Ureter (tissue), 1 donor: ENCODE measurements at regions not wholly inside any gene's neighbourhood (a gene's known extent, or its start where the extent isn't known, plus 50 kb on each side); places are given as distances from the start of the nearest gene placed in this dataset.

Experiments used
- DNase-seq: peaks from one replicate; pipeline ENCODE4 v3.0.0-alpha.2; 2020; ENCODE audit warnings: low spot score
- donor health status: DM: yes; HTN: yes; CAD: no.

DNA sequence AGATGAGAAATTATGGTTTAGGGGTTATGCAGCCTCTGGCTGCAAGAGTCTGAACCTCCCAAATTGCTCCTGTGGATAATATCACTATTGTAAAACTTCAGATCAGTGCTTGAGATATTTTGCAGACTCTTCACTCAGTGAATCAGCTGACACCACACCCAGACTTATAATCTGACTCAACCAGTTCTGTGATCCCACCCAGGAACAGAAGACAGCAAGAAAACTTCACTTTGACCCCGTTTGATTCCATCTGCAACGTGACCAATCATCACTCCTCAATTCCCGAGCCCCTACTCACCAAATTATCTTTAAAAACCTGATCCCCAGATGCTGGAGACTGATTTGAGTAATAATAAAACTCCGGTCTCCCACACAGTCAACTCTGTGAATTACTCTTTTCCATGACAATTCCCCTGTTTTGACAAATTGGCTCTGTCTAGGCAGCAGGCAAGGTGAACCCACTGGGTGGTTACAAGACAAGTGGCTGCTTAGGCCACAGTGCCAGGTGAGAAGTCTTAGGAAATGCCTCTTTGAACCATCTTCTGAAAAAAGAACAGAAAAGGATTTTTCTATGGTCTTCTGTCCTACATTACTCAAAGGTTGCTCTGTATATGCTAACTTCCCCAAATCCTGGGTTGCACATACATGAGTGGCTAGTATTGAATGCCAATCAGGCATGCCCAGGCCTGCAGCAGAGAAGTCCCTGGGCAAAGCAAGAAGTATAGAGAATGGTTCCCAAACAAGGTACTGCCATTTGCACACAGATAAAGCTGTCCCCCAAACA is 588.0 kb downstream of the PRELID2 start:
- no peak for DNase-seq

DNA sequence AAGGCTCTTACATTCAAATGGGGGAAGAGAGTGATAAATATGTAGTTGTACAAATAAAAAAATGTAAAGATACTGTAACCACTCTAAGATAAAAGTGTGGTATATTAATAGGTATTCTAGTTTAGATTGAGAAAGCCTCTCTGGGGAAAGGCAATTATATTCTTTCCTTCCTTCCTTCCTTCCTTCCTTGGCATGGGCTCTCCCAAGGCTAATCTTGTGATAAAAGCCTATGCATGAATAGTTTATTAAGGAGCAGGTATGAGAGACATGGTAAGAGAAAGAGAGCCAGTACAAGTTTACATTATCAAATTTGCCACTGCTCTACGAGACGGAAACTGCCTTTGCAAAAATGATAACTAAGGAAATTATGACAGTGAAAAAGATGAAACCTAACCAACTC is 588.8 kb downstream of the PRELID2 start:
- DNase-seq, result no peak

DNA sequence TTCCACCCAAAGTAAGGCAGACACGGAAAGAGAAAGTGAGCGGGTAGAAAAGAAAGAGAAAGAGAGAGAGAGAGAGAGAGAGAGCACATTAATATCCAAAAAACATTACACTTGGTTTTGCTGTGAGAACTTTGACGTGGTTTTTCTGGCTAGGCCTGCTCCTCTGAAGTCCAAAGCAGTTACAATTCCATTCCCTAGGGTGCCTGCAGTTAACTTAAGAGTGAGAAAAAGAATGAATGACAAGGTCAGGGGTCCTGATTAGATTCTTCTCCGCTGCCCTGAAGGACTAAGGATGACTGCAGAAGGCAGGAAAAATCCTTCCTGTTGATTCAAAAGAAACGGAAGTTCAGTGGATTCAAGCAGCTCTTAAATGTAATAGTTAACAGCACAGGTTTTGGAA is 589.8 kb downstream of the PRELID2 start:
- DNase-seq, result no peak

DNA sequence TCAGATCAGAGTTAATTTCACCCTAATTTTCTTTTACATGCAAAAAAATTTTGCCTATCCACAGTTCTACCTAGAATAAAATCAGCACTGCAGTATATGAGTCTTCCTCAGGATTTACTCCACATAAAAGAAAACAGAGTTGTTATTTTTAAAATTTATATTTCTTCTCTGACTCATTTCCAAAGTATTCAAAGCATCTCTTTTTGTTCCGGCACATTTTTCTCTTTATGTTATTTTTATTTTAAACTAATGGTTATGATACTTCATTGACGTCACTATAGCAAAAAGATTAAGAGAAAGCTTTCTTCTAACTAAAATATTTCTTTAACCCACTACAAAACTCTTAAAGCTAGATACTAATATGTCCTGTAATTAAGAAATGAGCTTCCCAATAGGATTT is 590.4 kb downstream of the PRELID2 start:
- DNase-seq, result no peak

DNA sequence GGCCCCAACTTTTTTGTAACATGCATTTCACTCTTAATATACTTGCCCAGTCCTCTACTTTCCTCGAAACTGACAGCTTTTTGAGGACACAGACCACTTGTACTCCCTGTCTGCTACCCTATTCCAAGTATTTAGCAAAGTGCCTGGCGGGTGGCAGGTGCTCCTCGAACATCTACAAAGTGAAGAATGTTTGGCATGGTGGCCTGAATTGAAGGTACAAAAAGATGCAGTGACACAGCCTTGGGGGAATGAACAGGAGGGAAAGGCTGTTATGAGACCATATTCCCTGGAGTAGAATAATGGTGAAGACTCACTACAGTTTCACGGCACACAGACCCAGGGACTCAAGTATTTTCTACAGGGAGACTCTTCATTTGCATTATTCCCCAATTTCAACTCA is 590.9 kb downstream of the PRELID2 start:
- no peak for DNase-seq

DNA sequence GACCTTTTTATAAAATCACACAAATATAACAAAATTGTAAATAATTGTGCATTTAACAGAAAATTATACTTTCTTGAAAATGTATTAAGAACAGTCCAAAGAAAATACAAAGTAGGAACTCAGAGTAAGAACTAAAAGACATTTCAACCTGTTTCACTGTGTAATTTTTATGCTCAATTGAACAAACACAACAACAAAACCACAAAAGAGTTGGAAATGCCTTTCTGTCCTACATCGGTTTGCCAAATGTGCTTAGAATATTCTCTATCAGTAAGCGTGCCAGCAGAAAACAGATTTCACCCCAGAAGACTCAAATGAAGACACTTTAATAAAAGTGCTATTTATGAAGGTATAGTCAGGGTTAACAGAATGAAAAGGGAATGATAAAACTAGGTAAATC is 592.1 kb downstream of the PRELID2 start:
- DNase-seq, result no peak

DNA sequence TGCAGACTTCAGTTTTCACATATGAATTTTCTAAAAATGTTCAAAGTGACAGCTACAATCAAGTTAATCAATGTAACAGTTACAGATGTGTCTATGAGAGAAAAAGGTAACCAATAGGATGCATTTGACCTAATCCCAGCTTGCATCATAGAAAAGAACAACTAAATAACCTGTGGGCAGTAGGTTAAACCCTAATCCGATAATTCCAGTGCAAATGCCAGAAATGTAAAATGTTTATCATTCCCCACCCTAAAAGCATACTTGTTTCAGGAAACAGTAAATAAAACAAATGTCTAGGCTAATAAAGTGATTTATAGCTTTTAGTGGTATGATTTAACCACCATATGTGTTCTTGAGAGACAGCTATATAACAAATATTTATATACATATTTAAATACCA is 592.6 kb downstream of the PRELID2 start:
- no peak for DNase-seq

DNA sequence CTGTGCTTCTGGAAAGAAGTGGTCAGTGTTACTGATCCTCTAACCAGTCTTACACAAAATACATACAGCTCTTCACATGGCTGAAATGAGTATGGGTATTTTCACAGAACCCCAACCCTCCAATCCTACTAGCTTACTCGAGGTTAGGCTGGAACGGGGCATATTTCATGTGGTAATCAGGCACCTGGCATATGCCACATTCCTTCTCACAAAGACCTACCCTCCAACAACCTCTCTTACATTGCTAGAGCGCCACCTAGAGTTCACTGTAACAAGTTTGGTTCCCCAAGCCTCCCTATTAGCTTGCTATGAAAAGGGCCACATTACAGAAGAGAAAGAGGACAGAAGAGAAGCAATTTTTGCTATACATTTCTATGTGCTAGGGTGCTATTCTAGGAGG is 597.3 kb downstream of the PRELID2 start:
- DNase-seq, result no peak

DNA sequence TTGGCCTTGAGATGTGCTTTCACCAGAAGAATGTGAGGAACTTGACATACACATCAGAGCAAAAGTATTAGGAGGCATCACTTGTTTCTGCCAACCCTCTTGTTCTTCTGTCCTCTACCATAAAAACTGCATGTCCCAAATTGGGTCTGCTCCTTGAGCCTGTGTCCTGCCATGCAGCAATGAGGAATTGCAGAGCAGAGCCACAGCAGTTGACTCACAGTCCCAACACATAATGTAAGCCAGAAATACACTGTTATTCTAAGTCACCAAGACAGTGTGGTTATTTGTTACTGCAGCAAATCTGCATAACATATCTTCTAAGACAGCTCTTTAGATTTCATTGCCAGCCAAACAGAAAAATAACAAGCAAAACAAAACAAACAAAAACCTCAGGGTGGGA is 598.2 kb downstream of the PRELID2 start:
- DNase-seq, result no peak

DNA sequence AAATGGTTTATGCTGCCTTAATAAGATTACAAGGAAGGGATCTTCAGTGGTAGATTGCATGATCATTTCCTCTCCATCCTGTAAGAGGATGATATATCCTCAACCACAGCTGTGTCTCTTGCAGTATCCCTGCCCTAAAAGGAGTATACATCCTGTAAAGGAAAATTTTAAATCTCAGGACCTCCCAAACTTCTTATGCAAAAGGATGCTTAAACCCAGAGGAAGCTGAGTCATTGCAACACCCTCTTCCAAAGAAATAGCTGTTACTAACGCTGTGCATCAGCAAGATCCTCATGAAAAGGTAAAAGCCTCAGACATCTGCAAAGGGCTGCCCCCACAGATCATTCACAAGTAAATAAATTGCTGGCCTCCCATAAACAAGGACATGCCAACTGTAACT is 599.0 kb downstream of the PRELID2 start:
- no peak for DNase-seq

DNA sequence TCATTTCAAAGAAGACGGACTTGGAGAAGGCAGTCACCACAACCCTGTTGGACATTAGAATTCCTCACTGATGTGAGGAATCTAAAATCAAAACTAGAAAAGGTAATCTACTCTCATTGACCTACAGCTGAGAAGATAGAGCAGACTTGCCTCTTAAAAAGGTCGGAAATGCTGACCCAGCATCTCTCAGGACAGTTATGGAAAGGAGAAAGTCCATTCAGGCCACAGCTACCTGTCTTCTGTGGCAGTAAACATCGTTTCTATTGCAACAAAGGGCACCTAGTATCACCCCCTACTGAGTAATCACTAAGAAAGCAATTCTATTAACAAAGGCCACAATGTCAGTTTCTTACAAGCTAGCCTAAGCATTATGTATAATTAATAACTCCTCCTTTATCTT is 601.7 kb downstream of the PRELID2 start:
- DNase-seq, result no peak

DNA sequence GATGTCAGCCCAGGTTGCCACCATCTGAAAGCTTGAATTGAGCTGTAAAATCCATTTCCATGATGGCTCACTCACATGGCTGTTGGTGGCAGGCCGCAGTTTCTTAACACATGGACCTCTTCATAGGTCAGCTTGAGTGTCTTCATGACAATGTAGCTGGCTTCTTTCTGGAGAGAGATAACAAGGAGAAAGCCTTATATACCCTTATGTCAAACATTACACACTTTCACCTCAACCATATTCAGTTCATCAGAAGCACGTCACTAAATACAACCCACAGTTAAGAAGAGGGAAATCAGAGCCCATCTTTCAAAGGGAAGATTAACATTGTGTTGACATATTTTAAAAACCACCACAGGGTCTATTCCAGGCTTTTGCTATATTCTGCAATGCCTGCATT is 604.4 kb downstream of the PRELID2 start:
- no peak for DNase-seq

DNA sequence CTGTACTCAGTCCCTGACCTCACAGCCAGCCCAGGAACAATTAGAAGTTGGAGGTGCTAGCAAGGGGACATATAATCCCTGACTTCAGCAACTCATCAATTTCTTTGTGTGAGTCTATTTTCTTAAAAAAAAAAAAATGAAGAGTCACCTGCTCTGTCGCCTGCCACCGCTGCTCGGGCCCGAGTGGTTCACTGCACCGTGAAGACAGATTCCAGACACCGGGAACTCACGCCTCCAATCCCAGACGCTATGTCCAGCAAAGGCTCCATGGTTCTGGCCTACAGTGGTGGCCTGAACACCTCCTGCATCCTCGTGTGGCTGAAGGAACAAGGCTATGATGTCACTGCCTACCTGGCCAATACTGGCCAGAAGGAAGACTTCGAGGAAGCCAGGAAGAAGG is 606.6 kb downstream of the PRELID2 start:
- DNase-seq, result no peak

DNA sequence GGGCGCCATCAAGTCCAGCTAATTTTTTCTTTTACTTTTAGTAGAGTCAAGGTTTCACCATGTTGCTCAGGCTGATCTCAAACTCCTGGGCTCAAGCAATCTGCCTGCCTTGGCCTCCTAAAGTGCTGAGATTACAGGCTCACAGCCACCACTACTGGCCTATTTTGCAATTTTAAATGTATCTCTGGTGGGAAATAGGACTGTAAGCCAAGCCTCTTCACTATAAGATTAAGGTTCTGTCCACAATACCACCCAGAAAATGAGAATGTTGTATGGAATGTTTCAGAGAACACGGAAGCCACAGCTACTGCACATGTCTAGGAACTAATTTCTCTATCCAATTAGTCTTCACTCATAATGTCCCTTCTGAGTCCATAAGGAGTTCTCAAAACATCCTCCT is 607.3 kb downstream of the PRELID2 start:
- no peak for DNase-seq

DNA sequence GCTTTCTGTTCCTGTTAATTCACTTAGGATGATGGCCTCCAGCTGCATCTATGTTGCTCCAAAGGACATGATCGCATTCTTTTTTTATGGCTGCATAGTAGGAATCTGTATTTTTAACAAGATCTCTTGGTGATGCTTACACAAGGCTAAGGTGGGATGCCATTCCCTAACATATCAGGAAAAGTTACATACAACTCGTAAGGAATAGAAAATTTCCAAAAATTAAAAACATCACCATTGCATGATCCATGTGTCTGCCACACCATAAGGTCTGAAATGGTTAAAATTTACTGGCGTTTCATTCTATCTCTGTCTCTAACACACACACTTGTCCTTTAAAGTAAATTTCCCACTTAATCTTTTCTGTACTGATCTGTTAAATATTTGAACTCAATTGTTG is 608.4 kb downstream of the PRELID2 start:
- DNase-seq, result no peak

DNA sequence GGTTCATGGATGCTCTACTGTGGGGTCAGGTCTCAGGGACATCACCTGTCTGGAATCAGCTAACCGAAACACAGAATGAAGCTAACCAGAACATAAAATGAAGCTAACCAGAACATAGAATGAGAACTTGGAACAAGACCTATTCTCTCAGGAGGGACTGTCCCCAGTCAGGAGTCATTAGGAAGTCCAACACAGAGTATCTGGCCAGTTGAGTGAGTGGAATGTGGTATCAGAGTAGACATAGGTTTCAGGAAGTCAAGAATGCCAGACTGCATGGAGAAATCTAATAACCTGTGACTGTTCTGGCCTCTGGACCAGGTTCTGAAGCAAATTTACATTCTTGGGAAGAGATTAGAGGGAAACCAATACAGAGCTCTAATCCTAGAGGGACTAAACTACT is 609.6 kb downstream of the PRELID2 start:
- DNase-seq, result no peak

DNA sequence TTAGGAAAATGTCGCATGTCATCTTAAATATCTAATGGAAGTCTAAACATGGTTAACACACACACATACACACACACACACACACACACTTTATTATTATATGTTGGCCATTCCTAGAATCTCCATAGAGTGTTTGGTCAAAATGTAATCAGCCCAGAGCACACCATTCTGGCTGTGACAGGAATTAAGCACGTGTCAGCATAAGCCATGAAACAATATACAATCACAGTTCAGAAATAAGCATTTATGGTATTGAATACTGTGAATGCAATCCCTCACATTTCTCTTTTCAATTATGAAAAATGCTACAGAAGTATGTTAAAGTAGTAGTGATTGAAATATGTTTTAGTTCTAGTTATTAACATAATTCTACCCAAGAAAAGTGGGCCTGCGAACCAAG is 611.6 kb downstream of the PRELID2 start:
- DNase-seq, result no peak

DNA sequence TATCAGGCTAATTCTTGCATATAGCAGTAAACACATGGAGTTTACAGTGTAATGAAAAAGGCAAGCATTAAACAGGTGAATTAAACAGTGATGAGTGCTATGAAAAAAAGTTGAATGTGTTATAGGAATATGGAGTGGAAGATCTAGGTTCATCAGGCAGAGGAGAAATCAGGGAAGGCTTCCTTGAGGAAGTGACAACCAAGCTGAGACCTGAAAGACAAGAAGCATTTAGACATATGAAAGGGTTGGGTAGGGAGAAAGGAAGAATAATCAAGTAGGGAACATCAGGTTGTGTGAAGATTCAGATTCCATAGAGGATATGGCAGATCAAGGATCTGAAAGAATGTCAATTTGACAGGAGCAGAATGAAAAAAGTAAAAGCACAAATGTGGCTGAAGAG is 612.5 kb downstream of the PRELID2 start:
- no peak for DNase-seq

DNA sequence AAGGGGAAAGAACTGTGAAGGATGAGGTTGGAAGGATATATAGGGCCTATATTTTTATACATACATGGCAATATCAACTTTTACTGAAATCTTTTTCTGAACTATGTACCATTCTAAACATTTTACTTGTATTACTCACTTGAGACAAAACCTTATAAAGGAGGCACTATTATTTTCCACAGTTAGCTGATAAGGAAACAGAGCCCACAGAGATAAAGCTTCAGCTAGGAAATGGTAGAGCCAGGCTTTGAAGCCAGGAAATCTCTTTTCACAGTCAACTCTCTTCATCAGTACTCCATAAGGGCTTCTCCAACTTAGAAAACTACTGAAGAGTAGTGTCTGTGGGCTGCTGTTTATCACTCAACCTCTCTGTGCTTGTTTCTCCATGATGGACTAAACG is 613.7 kb downstream of the PRELID2 start:
- DNase-seq, result no peak

DNA sequence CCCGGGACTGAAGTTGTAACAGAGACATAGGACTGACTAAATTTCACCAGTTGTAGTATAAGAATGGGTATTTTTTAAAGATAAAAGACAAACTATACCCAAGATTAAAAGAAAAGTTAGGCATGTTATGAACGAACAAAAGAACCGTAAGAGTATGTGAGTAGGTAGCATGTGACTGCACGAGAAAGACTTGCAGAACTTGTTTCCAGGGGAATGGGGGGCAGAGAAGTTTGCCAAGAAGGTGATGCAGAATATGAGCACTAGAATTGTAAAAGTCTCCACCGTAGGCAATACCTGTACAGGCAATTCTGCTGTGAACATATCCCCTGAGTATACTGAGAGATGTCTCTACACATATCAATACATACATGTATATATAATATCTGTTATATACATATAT is 614.7 kb downstream of the PRELID2 start:
- no peak for DNase-seq

DNA sequence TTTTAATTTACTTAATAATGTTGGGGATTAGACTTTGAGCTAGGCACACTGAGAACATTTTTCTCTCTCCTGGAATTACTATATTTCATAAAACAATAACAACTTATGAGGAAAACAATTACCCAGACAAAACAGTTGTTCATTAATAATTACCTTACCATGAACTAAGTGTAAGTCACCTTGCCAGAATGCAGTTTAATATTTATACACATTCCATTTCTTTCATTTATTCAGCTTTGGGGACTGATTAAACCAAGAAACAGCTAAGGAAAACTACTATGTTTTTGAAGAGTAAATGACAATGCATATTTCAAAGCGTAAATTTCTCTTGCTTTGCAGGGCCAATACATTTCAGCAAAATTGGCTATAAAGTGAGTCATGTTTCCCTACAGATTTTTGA is 616.2 kb downstream of the PRELID2 start:
- DNase-seq, result no peak

DNA sequence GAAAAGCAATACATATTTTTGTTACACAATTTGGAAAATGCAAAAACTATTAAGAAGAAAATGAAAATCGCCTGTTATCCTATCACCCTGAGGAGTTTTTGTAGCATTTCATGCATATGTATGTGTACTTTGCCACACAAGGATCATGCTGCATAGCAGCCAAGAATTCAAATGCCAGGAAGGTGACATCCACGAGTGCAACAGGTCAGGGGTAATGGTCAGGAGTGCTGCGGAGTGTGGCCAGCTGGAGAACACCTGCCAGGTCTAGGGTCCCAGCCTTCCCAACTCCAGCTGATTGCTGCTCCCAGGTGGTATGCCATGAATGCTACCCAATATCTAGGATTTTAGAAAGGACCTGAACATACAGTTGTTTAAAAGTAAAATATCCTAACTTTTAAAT is 617.1 kb downstream of the PRELID2 start:
- no peak for DNase-seq

DNA sequence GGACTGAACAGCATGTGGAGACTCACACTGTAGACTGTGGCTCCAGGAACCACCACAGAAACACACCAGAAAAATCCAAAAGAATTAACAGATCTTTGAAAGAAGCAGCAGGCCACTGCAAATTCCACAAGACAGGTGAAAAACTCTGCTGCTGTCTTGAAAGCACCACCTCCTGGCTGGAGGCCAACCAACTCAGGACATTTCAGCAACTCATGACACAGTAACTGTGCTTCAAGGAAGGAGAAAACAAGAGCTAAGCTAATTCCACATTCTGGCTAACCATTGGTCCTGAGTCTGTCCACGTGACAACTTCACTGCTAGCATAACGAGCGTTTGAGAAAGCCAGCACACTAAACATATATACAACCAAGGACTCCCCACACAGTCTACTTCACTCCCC is 625.1 kb downstream of the PRELID2 start:
- DNase-seq, result no peak

DNA sequence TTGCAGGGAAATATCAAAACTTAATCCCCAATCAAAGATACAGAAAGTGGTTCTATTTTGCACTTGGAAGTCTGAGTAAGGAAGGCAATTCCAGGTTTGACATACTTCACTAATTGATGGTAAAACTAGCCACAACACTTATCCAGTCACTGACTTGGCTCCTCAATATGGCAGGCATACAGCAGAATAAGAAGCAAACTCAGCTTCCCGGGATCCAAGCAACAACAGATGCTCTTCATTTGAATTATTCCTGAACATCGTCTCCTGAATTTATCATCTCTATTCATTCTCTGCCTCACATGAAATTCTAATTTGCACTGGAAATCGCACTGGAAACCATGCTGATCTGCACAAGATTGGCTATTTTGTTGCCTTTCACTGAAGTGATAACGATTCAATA is 629.6 kb downstream of the PRELID2 start:
- no peak for DNase-seq
